Vagina (tissue), 2 donors: ENCODE measurements at regions not wholly inside any gene's neighbourhood (a gene's known extent, or its start where the extent isn't known, plus 50 kb on each side); places are given as distances from the start of the nearest gene placed in this dataset.

Source experiments
- CTCF ChIP-seq, 3 experiments: fragments of 450-650 bp in 2 of 3; fragments of 200-600 bp in 1 of 3; sonication (generic) in 1 of 3; IDR thresholded peaks; one replicate each; pipeline ENCODE4 v1.5.1; 2017 to 2019; ENCODE audit warnings: antibody characterized with exemption in 3 of 3, mild to moderate bottlenecking in 2 of 3, moderate library complexity in 2 of 3
- POLR2A ChIP-seq, 2 donors: fragments of 450-650 bp; IDR thresholded peaks; one replicate each; pipeline ENCODE4 v1.6.1; 2017; ENCODE audit warnings: antibody characterized with exemption in 2 of 2, mild to moderate bottlenecking in 2 of 2, moderate library complexity in 2 of 2
- POLR2AphosphoS5 ChIP-seq, 2 donors: sonication (generic); formaldehyde crosslinking; IDR thresholded peaks; one replicate each; pipeline ENCODE4 v1.9.0; 2017; ENCODE audit warnings: antibody characterized with exemption in 2 of 2, mild to moderate bottlenecking in 2 of 2, low read depth in 1 of 2; ENCODE audit not compliant: insufficient read depth in 1 of 2

DNA sequence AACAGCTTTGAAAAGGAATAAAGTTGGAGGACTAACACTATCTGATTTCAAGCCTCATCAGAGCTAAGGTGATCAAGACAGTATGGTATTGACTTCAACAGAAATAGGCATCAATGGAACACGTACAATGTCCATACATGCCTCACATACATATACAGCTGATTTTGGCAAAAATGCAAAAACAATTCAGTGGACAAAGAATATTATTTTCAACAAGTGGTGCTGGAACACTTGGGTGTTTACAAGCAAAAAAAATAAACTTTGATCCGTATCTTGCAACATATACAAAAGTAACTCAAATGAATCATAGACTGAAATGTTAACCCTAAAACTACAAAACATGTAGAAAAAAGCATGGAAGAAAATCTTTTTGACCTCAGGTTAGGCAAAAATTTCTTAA lies 141.9 kb upstream of the ZC3H11B start:
- TF ChIP-seq POLR2A (IDR thresholded peaks at IDR 0.05) (no peak), POLR2AphosphoS5 (IDR thresholded peaks at IDR 0.05; ENCODE audit: insufficient read depth in 1 of 2, low read depth in 1 of 2) (no peak), CTCF (IDR thresholded peaks at IDR 0.05) (no peak)
